Vagina (tissue), 2 donors: ENCODE measurements at regions not wholly inside any gene's neighbourhood (a gene's known extent, or its start where the extent isn't known, plus 50 kb on each side); places are given as distances from the start of the nearest gene placed in this dataset.

Experiments
- POLR2A ChIP-seq, 2 donors: fragments of 450-650 bp; IDR thresholded peaks; one replicate each; pipeline ENCODE4 v1.6.1; 2017; ENCODE audit warnings: antibody characterized with exemption in 2 of 2, mild to moderate bottlenecking in 2 of 2, moderate library complexity in 2 of 2
- POLR2AphosphoS5 ChIP-seq, 2 donors: sonication (generic); formaldehyde crosslinking; IDR thresholded peaks; one replicate each; pipeline ENCODE4 v1.9.0; 2017; ENCODE audit warnings: antibody characterized with exemption in 2 of 2, mild to moderate bottlenecking in 2 of 2, low read depth in 1 of 2; ENCODE audit not compliant: insufficient read depth in 1 of 2
- TF ChIP-seq, protein P1 (sequence below), 3 experiments: fragments of 450-650 bp in 2 of 3; fragments of 200-600 bp in 1 of 3; sonication (generic) in 1 of 3; IDR thresholded peaks; one replicate each; pipeline ENCODE4 v1.5.1; 2017 to 2019; ENCODE audit warnings: antibody characterized with exemption in 3 of 3, mild to moderate bottlenecking in 2 of 3, moderate library complexity in 2 of 3

DNA sequence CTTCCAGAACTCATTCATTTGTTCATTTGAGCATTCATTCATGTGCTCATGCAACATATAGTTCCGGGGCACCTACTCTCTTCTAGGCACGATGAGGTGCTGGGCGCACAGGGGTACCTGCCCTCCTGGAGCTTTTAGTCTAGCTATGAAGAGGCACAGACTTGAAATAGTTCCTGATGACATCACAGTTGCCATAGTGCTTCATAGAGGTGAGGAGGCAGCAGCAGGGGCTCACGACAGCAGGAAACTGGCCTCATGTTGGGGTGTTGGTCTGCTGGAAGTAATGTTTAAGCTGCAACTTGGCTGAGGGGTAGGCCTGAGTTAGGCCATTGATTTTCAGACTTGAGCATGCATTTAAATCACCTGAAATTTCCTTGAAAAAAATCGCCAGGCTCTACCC lies 195.5 kb downstream of the PHETA1 start:
- TF ChIP-seq, protein P1, sequence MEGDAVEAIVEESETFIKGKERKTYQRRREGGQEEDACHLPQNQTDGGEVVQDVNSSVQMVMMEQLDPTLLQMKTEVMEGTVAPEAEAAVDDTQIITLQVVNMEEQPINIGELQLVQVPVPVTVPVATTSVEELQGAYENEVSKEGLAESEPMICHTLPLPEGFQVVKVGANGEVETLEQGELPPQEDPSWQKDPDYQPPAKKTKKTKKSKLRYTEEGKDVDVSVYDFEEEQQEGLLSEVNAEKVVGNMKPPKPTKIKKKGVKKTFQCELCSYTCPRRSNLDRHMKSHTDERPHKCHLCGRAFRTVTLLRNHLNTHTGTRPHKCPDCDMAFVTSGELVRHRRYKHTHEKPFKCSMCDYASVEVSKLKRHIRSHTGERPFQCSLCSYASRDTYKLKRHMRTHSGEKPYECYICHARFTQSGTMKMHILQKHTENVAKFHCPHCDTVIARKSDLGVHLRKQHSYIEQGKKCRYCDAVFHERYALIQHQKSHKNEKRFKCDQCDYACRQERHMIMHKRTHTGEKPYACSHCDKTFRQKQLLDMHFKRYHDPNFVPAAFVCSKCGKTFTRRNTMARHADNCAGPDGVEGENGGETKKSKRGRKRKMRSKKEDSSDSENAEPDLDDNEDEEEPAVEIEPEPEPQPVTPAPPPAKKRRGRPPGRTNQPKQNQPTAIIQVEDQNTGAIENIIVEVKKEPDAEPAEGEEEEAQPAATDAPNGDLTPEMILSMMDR (IDR thresholded peaks at IDR 0.05) = no peak
- TF ChIP-seq POLR2A (IDR thresholded peaks at IDR 0.05) = no peak
- no peak for TF ChIP-seq POLR2AphosphoS5 (IDR thresholded peaks at IDR 0.05; ENCODE audit: insufficient read depth in 1 of 2, low read depth in 1 of 2)
